Esophagus muscularis mucosa (tissue), 4 donors: ENCODE measurements at regions not wholly inside any gene's neighbourhood (a gene's known extent, or its start where the extent isn't known, plus 50 kb on each side); places are given as distances from the start of the nearest gene placed in this dataset.

Experiments used
- EP300 ChIP-seq: sonication (generic); formaldehyde crosslinking; IDR thresholded peaks from one replicate; pipeline ENCODE4 v1.6.1; 2017; ENCODE audit warnings: antibody characterized with exemption
- POLR2AphosphoS5 ChIP-seq, 2 donors: sonication (generic); formaldehyde crosslinking; IDR thresholded peaks; one replicate each; pipeline ENCODE4 v1.6.1; 2017; ENCODE audit warnings: antibody characterized with exemption in 2 of 2
- TF ChIP-seq, protein P1 (sequence below), 3 experiments: fragments of 200-600 bp in 2 of 3; fragments of 450-650 bp in 1 of 3; sonication (generic) in 2 of 3; IDR thresholded peaks; one replicate each; pipeline ENCODE4 v1.5.1; 2017 to 2019; ENCODE audit warnings: antibody characterized with exemption in 3 of 3, mild to moderate bottlenecking in 2 of 3, moderate library complexity in 1 of 3

DNA sequence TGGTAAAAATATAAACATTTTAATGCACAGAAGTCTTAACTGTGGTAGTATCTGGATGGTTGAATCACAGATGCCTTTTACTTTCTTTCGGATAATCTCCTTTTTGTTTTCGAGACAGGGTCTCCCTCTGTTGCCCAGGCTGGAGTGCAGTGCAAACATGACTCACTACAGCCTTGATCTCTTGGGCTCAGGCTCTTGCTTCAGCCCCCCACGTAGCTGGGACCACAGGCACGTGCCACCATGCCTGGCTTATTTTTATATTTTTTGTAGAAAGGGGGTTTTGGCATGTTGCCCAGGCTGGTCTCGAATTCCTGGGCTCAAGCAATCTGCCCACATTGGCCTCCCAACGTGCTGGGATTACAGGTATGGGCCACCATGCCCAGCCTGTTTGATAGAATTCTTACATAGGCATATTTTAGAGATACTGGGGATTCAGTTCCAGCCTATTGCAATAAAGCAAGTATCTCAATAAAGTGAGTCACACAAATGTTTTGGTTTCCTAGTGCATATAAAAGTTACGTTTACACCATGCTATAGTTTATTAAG lies 99.2 kb downstream of the SNAPC1 start:
- TF ChIP-seq, protein P1, sequence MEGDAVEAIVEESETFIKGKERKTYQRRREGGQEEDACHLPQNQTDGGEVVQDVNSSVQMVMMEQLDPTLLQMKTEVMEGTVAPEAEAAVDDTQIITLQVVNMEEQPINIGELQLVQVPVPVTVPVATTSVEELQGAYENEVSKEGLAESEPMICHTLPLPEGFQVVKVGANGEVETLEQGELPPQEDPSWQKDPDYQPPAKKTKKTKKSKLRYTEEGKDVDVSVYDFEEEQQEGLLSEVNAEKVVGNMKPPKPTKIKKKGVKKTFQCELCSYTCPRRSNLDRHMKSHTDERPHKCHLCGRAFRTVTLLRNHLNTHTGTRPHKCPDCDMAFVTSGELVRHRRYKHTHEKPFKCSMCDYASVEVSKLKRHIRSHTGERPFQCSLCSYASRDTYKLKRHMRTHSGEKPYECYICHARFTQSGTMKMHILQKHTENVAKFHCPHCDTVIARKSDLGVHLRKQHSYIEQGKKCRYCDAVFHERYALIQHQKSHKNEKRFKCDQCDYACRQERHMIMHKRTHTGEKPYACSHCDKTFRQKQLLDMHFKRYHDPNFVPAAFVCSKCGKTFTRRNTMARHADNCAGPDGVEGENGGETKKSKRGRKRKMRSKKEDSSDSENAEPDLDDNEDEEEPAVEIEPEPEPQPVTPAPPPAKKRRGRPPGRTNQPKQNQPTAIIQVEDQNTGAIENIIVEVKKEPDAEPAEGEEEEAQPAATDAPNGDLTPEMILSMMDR (IDR thresholded peaks at IDR 0.05), result no peak
- TF ChIP-seq POLR2AphosphoS5 (IDR thresholded peaks at IDR 0.05) (no peak), EP300 (no peak)
